Trophoblast cell (in vitro differentiated cells and primary cell): ENCODE measurements at regions not wholly inside any gene's neighbourhood (a gene's known extent, or its start where the extent isn't known, plus 50 kb on each side); places are given as distances from the start of the nearest gene placed in this dataset.

ENCODE experiments used
- DNase-seq, 2 donors: peaks; one replicate each; pipeline ENCODE4 v3.0.0-alpha.2; 2016
- H2AFZ ChIP-seq: 2 replicates; pipeline ENCODE4 v1.6.1; 2013; ENCODE audit warnings: low read length, moderate library complexity, mild to moderate bottlenecking; ENCODE audit not compliant: insufficient read depth, poor library complexity
- H2AK5ac ChIP-seq: 2 replicates; pipeline ENCODE4 v1.6.1; 2013; ENCODE audit warnings: mild to moderate bottlenecking, low read length
- H2BK120ac ChIP-seq: 2 replicates; pipeline ENCODE4 v1.6.1; 2013; ENCODE audit warnings: low read length, mild to moderate bottlenecking, moderate library complexity; ENCODE audit not compliant: insufficient read depth, poor library complexity
- H2BK12ac ChIP-seq: 2 replicates; pipeline ENCODE4 v1.6.1; 2013; ENCODE audit warnings: mild to moderate bottlenecking, low read length, moderate library complexity
- H2BK5ac ChIP-seq: 2 replicates; pipeline ENCODE4 v1.6.1; 2013; ENCODE audit warnings: low read length, low read depth, moderate library complexity, mild to moderate bottlenecking; ENCODE audit not compliant: poor library complexity
- H3K14ac ChIP-seq: 2 replicates; pipeline ENCODE4 v1.6.1; 2013; ENCODE audit warnings: mild to moderate bottlenecking, low read length
- H3K18ac ChIP-seq: 2 replicates; pipeline ENCODE4 v1.6.1; 2013; ENCODE audit warnings: mild to moderate bottlenecking, low read length
- H3K23ac ChIP-seq: 2 replicates; pipeline ENCODE4 v1.6.1; 2013; ENCODE audit warnings: low read length
- H3K27ac ChIP-seq: 2 replicates; pipeline ENCODE4 v1.5.1; 2013; ENCODE audit warnings: low read depth, mild to moderate bottlenecking, inconsistent platforms, low read length, moderate library complexity
- H3K27me3 ChIP-seq: 2 replicates; pipeline ENCODE4 v1.6.1; 2013; ENCODE audit warnings: inconsistent platforms, mild to moderate bottlenecking, low read length, moderate library complexity; ENCODE audit not compliant: insufficient read depth
- H3K36me3 ChIP-seq, 2 experiments: 1 replicate in 1 of 2; 2 replicates in 1 of 2; pipeline ENCODE4 v1.6.1; 2013; ENCODE audit warnings: low read length in 2 of 2, mild to moderate bottlenecking in 2 of 2, moderate library complexity in 1 of 2; ENCODE audit not compliant: insufficient read depth in 2 of 2, control insufficient read depth in 1 of 2
- H3K4ac ChIP-seq: 2 replicates; pipeline ENCODE4 v1.6.1; 2013; ENCODE audit warnings: low read depth, mild to moderate bottlenecking, low read length, moderate library complexity
- H3K4me1 ChIP-seq, 2 experiments: 1 replicate in 1 of 2; 2 replicates in 1 of 2; pipeline ENCODE4 v1.6.1; 2013; ENCODE audit warnings: low read length in 2 of 2, mild to moderate bottlenecking in 2 of 2, moderate library complexity in 1 of 2; ENCODE audit not compliant: insufficient read depth in 2 of 2, control insufficient read depth in 1 of 2
- H3K4me2 ChIP-seq: 2 replicates; pipeline ENCODE4 v1.6.1; 2013; ENCODE audit warnings: inconsistent platforms, mild to moderate bottlenecking, low read length, moderate library complexity
- H3K4me3 ChIP-seq: 2 replicates; pipeline ENCODE4 v1.5.1; 2013; ENCODE audit warnings: mild to moderate bottlenecking, low read depth, low read length, inconsistent platforms
- H3K79me1 ChIP-seq: one replicate; pipeline ENCODE4 v1.6.1; 2013; ENCODE audit warnings: low read length
- H3K79me2 ChIP-seq: 2 replicates; pipeline ENCODE4 v1.6.1; 2013; ENCODE audit warnings: low read length, mild to moderate bottlenecking; ENCODE audit not compliant: control insufficient read depth, insufficient read depth, poor library complexity
- H3K9ac ChIP-seq: 2 replicates; pipeline ENCODE4 v1.6.1; 2013; ENCODE audit warnings: mild to moderate bottlenecking, low read length
- H3K9me3 ChIP-seq: 2 replicates; pipeline ENCODE4 v1.6.1; 2013; ENCODE audit warnings: low read depth, mild to moderate bottlenecking, control low read depth, inconsistent platforms, low read length; ENCODE audit not compliant: insufficient read depth
- H4K12ac ChIP-seq: 2 replicates; pipeline ENCODE4 v1.6.1; 2013; ENCODE audit warnings: low read depth, mild to moderate bottlenecking, low read length, moderate library complexity
- H4K8ac ChIP-seq: 2 replicates; pipeline ENCODE4 v1.6.1; 2013; ENCODE audit warnings: low read depth, mild to moderate bottlenecking, low read length, moderate library complexity
- H4K91ac ChIP-seq: one replicate; pipeline ENCODE4 v1.6.1; 2013; ENCODE audit warnings: low read depth, mild to moderate bottlenecking, low read length, moderate library complexity
- WGBS: extraction: QIAGEN DNeasy Blood & Tissue Kit; methylation state at CpG from one replicate; pipeline ENCODE4 v1.1.7; 2013; ENCODE audit warnings: missing lambda C conversion rate; ENCODE audit not compliant: insufficient read length, insufficient coverage; ENCODE audit errors: extremely low coverage; 5-methylcytosine and 5-hydroxymethylcytosine counted together

DNA sequence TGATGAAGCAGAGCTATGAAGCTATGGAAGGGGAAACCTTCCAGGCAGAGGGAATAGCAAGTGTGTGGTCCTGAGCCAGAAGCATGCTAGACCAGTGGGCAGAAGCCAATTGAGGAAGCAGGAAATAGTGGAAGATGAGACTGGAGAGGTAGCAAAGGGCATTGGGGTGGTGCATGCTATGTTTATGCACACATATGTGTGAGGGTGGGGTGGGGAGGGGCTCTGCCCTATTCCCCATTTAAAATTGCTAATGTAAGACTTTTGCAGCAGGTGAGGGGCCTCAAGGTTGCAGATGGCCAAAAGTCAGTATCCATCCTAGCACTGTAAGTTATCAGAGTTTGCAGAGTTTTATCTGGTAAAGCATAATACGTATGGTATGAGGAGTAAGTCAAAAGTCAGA is 626.6 kb upstream of the KIRREL3 start:
- H3K36me3 ChIP-seq: no peaks in the 10 kb centered on the region
- H3K27me3 ChIP-seq: no peaks in the 10 kb centered on the region
- no peak overlapping the region for H3K18ac ChIP-seq
- no peak overlapping the region for H3K23ac ChIP-seq
- no peaks in the 10 kb centered on the region for H3K79me2 ChIP-seq
- no peak overlapping the region for H4K91ac ChIP-seq
- WGBS: no CpG with 5 or more reads among the region's 1 CpG
- H3K14ac ChIP-seq: no peak overlapping the region
- H3K79me1 ChIP-seq: no peaks in the 10 kb centered on the region
- H3K9me3 ChIP-seq: peaks cover 1% of the 10 kb centered on the region
- no peak overlapping the region for H2BK5ac ChIP-seq
- no peak overlapping the region for H4K8ac ChIP-seq
- DNase-seq: no peak
- H2BK12ac ChIP-seq: no peak overlapping the region
- no peak overlapping the region for H2AK5ac ChIP-seq
- H2AFZ ChIP-seq: no peak overlapping the region
- H4K12ac ChIP-seq: no peak overlapping the region
- H3K4ac ChIP-seq: no peak overlapping the region
- H3K4me2 ChIP-seq: no peak overlapping the region
- H3K9ac ChIP-seq: no peak overlapping the region
- no peak overlapping the region for H3K4me3 ChIP-seq
- H3K4me1 ChIP-seq: peaks cover 0 to 2% of the 10 kb centered on the region in 2 experiments
- no peak overlapping the region for H2BK120ac ChIP-seq
- no peak overlapping the region for H3K27ac ChIP-seq

- Histone ChIP-seq H3K4me2 (no peak overlapping the region), H3K14ac (no peak overlapping the region), H3K27me3 (no peaks in the 10 kb centered on the region), H4K91ac (no peak overlapping the region), H3K23ac (no peak overlapping the region), H4K8ac (no peak overlapping the region), H2BK12ac (no peak overlapping the region), H3K9ac (no peak overlapping the region), H2BK5ac (no peak overlapping the region), H3K4me1 (peaks cover 0 to 2% of the 10 kb centered on the region in 2 experiments), H3K18ac (no peak overlapping the region), H2BK120ac (no peak overlapping the region), H2AFZ (no peak overlapping the region), H3K79me2 (no peaks in the 10 kb centered on the region), H3K9me3 (peaks cover 1% of the 10 kb centered on the region), H2AK5ac (no peak overlapping the region), H3K4me3 (no peak overlapping the region), H3K36me3 (no peaks in the 10 kb centered on the region), H3K79me1 (no peaks in the 10 kb centered on the region), H4K12ac (no peak overlapping the region), H3K27ac (no peak overlapping the region), H3K4ac (no peak overlapping the region)
- DNase-seq: no peak
- no CpG with 5 or more reads among the region's 3 CpGs for WGBS
These were observed 624.8 kb upstream of the KIRREL3 start for GRCh38 chr11:127625402-127625801.

- no peaks in the 10 kb centered on the region for H3K36me3 ChIP-seq
- no peak overlapping the region for H2BK12ac ChIP-seq
- H2AFZ ChIP-seq: no peak overlapping the region
- no peaks in the 10 kb centered on the region for H3K79me1 ChIP-seq
- no peak overlapping the region for H3K4me3 ChIP-seq
- H3K27ac ChIP-seq: no peak overlapping the region
- peaks cover 1% of the 10 kb centered on the region for H3K9me3 ChIP-seq
- no peak overlapping the region for H2BK120ac ChIP-seq
- H4K91ac ChIP-seq: no peak overlapping the region
- no peak overlapping the region for H3K4me2 ChIP-seq
- H3K18ac ChIP-seq: no peak overlapping the region
- no peak overlapping the region for H2AK5ac ChIP-seq
- no peak overlapping the region for H3K14ac ChIP-seq
- DNase-seq: no peak
- H3K9ac ChIP-seq: no peak overlapping the region
- no peak overlapping the region for H3K4ac ChIP-seq
- no CpG with 5 or more reads among the region's 10 CpGs for WGBS
- H4K12ac ChIP-seq: no peak overlapping the region
- H3K23ac ChIP-seq: no peak overlapping the region
- H3K79me2 ChIP-seq: no peaks in the 10 kb centered on the region
- no peak overlapping the region for H2BK5ac ChIP-seq
- H3K4me1 ChIP-seq: peaks cover 0 to 2% of the 10 kb centered on the region in 2 experiments
- H4K8ac ChIP-seq: no peak overlapping the region
- no peaks in the 10 kb centered on the region for H3K27me3 ChIP-seq
These were observed 623.8 kb upstream of the KIRREL3 start for GRCh38 chr11:127624306-127624856.

DNA sequence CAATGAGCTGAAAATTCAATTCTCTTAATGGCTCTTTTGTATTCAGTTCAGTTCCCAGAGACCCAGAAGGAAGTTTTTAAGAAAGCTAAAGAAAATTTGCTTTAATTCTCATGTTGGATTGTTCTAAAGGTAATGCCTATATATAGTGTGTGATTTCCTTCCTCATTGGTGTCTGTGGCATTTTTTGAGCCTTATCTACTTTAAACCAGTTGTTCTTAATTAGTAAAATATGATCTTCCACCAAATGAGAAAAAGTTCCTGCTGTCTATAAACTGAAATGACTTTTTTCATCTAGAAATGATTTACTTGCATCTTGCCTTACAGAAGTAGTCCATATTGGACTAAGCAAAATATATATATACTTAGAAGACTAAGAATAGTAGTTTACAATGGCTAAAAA is 622.1 kb upstream of the KIRREL3 start:
- no peak overlapping the region for H3K14ac ChIP-seq
- no peaks in the 10 kb centered on the region for H3K36me3 ChIP-seq
- DNase-seq: no peak
- no peak overlapping the region for H3K23ac ChIP-seq
- no peaks in the 10 kb centered on the region for H3K4me1 ChIP-seq
- H3K4me2 ChIP-seq: no peak overlapping the region
- H3K27me3 ChIP-seq: no peaks in the 10 kb centered on the region
- no peak overlapping the region for H3K9ac ChIP-seq
- no peaks in the 10 kb centered on the region for H3K9me3 ChIP-seq
- no peak overlapping the region for H4K91ac ChIP-seq
- H4K8ac ChIP-seq: no peak overlapping the region
- no peak overlapping the region for H3K4me3 ChIP-seq
- H2BK12ac ChIP-seq: no peak overlapping the region
- H3K27ac ChIP-seq: no peak overlapping the region
- H2AFZ ChIP-seq: no peak overlapping the region
- no peaks in the 10 kb centered on the region for H3K79me2 ChIP-seq
- no peak overlapping the region for H2BK120ac ChIP-seq
- H3K79me1 ChIP-seq: no peaks in the 10 kb centered on the region
- H2AK5ac ChIP-seq: no peak overlapping the region
- H3K18ac ChIP-seq: no peak overlapping the region
- H3K4ac ChIP-seq: no peak overlapping the region
- no peak overlapping the region for H4K12ac ChIP-seq
- no peak overlapping the region for H2BK5ac ChIP-seq
